Right atrium auricular region (tissue), 2 donors: ENCODE measurements at regions not wholly inside any gene's neighbourhood (a gene's known extent, or its start where the extent isn't known, plus 50 kb on each side); places are given as distances from the start of the nearest gene placed in this dataset.

Source experiments
- DNase-seq: peaks from one replicate; pipeline ENCODE4 v3.0.0-alpha.2; 2019; ENCODE audit warnings: low spot score
- H3K27ac ChIP-seq, 2 donors: fragments of 200-600 bp; sonication (generic); 1 replicate in 1 of 2; 2 replicates in 1 of 2; pipeline ENCODE4 v1.5.1; 2016 to 2019
- H3K27me3 ChIP-seq, 2 donors: fragments of 200-600 bp; sonication (generic); one replicate each; pipeline versions ENCODE4 v1.5.1 to v1.6.0; 2017 to 2019
- H3K36me3 ChIP-seq: fragments of 200-600 bp; sonication (generic); one replicate; pipeline ENCODE4 v1.5.1; 2016
- H3K4me1 ChIP-seq, 2 donors: fragments of 200-600 bp; sonication (generic); one replicate each; pipeline versions ENCODE4 v1.5.1 to v1.6.0; 2017 to 2019
- H3K4me3 ChIP-seq, 2 donors: fragments of 200-600 bp; sonication (generic); 1 replicate in 1 of 2; 2 replicates in 1 of 2; pipeline ENCODE4 v1.5.1; 2017 to 2019; ENCODE audit warnings: mild to moderate bottlenecking in 1 of 2, moderate library complexity in 1 of 2
- H3K9me3 ChIP-seq, 2 donors: fragments of 200-600 bp; sonication (generic); one replicate each; pipeline ENCODE4 v1.5.1; 2019
- TF ChIP-seq, protein P1 (sequence below), 2 donors: fragments of 200-600 bp; sonication (generic); IDR thresholded peaks; one replicate each; pipeline ENCODE4 v1.5.1; 2019; ENCODE audit warnings: antibody characterized with exemption in 2 of 2

- TF ChIP-seq, protein P1, sequence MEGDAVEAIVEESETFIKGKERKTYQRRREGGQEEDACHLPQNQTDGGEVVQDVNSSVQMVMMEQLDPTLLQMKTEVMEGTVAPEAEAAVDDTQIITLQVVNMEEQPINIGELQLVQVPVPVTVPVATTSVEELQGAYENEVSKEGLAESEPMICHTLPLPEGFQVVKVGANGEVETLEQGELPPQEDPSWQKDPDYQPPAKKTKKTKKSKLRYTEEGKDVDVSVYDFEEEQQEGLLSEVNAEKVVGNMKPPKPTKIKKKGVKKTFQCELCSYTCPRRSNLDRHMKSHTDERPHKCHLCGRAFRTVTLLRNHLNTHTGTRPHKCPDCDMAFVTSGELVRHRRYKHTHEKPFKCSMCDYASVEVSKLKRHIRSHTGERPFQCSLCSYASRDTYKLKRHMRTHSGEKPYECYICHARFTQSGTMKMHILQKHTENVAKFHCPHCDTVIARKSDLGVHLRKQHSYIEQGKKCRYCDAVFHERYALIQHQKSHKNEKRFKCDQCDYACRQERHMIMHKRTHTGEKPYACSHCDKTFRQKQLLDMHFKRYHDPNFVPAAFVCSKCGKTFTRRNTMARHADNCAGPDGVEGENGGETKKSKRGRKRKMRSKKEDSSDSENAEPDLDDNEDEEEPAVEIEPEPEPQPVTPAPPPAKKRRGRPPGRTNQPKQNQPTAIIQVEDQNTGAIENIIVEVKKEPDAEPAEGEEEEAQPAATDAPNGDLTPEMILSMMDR (IDR thresholded peaks at IDR 0.05), result no peak
- H3K27me3 ChIP-seq, result no peaks in the 10 kb centered on the region
- no peaks in the 10 kb centered on the region for H3K36me3 ChIP-seq
- H3K9me3 ChIP-seq, result no peaks in the 10 kb centered on the region
- no peaks in the 10 kb centered on the region for H3K4me1 ChIP-seq
- DNase-seq, result no peak
- no peak overlapping the region for H3K27ac ChIP-seq
- no peak overlapping the region for H3K4me3 ChIP-seq
Observed at GRCh38 chr20:54941666-54942065, 466.3 kb downstream of the DOK5 start.

DNA sequence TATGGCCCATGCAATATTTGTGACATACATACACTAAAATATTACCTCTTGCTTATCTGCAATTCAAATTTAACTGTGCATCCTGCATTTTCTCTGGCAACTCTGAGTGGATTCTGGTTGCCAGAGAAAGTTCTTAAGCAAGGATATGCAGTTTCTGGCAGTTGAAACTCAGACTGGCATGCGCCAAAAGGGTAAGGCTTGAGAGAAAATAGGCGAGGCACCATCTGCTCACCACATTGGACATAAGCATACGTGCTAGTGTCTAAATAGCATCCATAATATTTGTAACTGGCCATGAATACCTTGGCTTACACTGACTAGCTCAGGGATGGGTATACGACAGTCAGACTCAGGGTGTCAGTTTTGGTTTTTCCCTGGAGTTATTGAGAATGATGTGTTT, 465.1 kb downstream of the DOK5 start:
- DNase-seq, result no peak
- TF ChIP-seq, protein P1 (IDR thresholded peaks at IDR 0.05), result no peak
- Histone ChIP-seq H3K27ac (no peak overlapping the region), H3K36me3 (no peaks in the 10 kb centered on the region), H3K4me3 (no peak overlapping the region), H3K9me3 (no peaks in the 10 kb centered on the region), H3K4me1 (no peaks in the 10 kb centered on the region), H3K27me3 (no peaks in the 10 kb centered on the region)

GRCh38 chr20:54938707-54939106, 463.3 kb downstream of the DOK5 start:
- Histone ChIP-seq H3K4me3 (no peak overlapping the region), H3K9me3 (no peaks in the 10 kb centered on the region), H3K27me3 (no peaks in the 10 kb centered on the region), H3K27ac (no peak overlapping the region), H3K4me1 (no peaks in the 10 kb centered on the region), H3K36me3 (no peaks in the 10 kb centered on the region)
- DNase-seq, result no peak
- TF ChIP-seq, protein P1 (IDR thresholded peaks at IDR 0.05), result no peak

GRCh38 chr20:54933212-54933904, 458.0 kb downstream of the DOK5 start:
- TF ChIP-seq, protein P1 (IDR thresholded peaks at IDR 0.05), result no peak
- no peak for DNase-seq
- Histone ChIP-seq H3K9me3 (no peaks in the 10 kb centered on the region), H3K27me3 (no peaks in the 10 kb centered on the region), H3K4me3 (no peak overlapping the region), H3K4me1 (no peaks in the 10 kb centered on the region), H3K36me3 (no peaks in the 10 kb centered on the region), H3K27ac (no peak overlapping the region)

DNA sequence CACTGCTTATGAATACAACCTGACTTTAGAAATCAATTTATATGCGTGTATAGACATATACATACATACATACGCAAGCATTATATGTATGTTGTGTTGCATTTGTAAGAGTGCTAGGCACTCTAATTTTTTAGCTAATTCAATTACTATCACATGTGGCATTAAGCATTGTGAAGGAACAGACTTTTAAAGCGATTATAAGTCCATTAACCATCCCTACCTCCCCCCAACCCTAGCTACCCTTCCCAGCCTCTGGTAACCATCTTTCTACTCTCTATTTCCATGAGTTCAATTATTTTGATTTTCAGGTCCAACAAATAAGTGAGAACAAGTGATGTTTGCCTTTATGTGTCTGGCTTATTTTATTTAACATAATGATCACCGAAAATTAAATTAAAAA, 453.8 kb downstream of the DOK5 start:
- TF ChIP-seq, protein P1 (IDR thresholded peaks at IDR 0.05), result no peak
- Histone ChIP-seq H3K27me3 (no peaks in the 10 kb centered on the region), H3K4me3 (no peak overlapping the region), H3K36me3 (no peaks in the 10 kb centered on the region), H3K4me1 (no peaks in the 10 kb centered on the region), H3K27ac (no peak overlapping the region), H3K9me3 (no peaks in the 10 kb centered on the region)
- no peak for DNase-seq

DNA sequence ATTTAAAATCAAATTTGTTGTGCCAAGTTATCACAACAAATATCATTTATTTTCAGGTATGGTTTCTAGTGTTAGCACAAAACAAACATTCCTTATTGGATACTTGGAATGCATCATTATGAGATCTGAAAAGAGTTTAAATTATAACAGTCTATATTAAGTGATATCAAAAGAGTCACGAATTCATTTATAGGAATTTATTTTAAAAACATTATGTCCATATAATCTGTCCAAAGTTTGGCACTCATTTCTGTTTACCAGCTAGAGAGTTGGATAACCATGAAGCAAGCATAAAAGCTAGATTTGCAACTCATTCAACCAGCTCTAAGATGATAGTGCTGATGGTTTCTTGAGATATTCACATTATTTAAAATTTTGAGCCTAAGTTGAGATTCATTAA, 453.2 kb downstream of the DOK5 start:
- no peaks in the 10 kb centered on the region for H3K4me1 ChIP-seq
- H3K27me3 ChIP-seq, result no peaks in the 10 kb centered on the region
- no peaks in the 10 kb centered on the region for H3K36me3 ChIP-seq
- no peak for DNase-seq
- H3K27ac ChIP-seq, result no peak overlapping the region
- H3K9me3 ChIP-seq, result no peaks in the 10 kb centered on the region
- TF ChIP-seq, protein P1 (IDR thresholded peaks at IDR 0.05), result no peak
- no peak overlapping the region for H3K4me3 ChIP-seq
